Transverse colon (tissue), 4 donors: ENCODE measurements at regions not wholly inside any gene's neighbourhood (a gene's known extent, or its start where the extent isn't known, plus 50 kb on each side); places are given as distances from the start of the nearest gene placed in this dataset.

Experiments
- DNase-seq: peaks from one replicate; pipeline ENCODE4 v3.0.0-alpha.2; 2019
- H3K27ac ChIP-seq, 4 donors: fragments of 200-600 bp; sonication (generic); 2 replicates each; pipeline ENCODE4 v1.5.1; 2016 to 2018; ENCODE audit warnings: inconsistent platforms in 4 of 4
- H3K27me3 ChIP-seq: fragments of 200-600 bp; sonication (generic); 2 replicates; pipeline ENCODE4 v1.5.1; 2017; ENCODE audit warnings: inconsistent platforms
- H3K36me3 ChIP-seq, 4 donors: fragments of 200-600 bp; sonication (generic); 2 replicates each; pipeline ENCODE4 v1.5.1; 2017 to 2019; ENCODE audit warnings: inconsistent platforms in 4 of 4
- H3K4me1 ChIP-seq, 4 donors: fragments of 200-600 bp; sonication (generic); 2 replicates each; pipeline ENCODE4 v1.5.1; 2017 to 2020; ENCODE audit warnings: inconsistent platforms in 4 of 4
- H3K4me3 ChIP-seq, 4 donors: fragments of 200-600 bp; sonication (generic); 1 replicate in 1 of 4; 2 replicates in 3 of 4; pipeline versions ENCODE4 v1.5.1 to v1.6.1; 2017 to 2019; ENCODE audit warnings: inconsistent platforms in 4 of 4
- H3K9me3 ChIP-seq, 2 donors: fragments of 200-600 bp; sonication (generic); 2 replicates each; pipeline ENCODE4 v1.5.1; 2017 to 2019; ENCODE audit warnings: inconsistent platforms in 2 of 2
- CTCF ChIP-seq, 5 experiments: fragments of 200-600 bp in 3 of 5; fragments of 450-650 bp in 2 of 5; sonication (generic) in 3 of 5; IDR thresholded peaks; 1 replicate in 2 of 5; 2 replicates in 3 of 5; pipeline ENCODE4 v1.5.1; 2016 to 2017; ENCODE audit warnings: antibody characterized with exemption in 5 of 5, inconsistent platforms in 3 of 5, mild to moderate bottlenecking in 2 of 5, moderate library complexity in 1 of 5
- EP300 ChIP-seq: sonication (generic); formaldehyde crosslinking; IDR thresholded peaks from one replicate; pipeline ENCODE4 v1.6.1; 2017; ENCODE audit warnings: antibody characterized with exemption, low read depth
- POLR2A ChIP-seq: fragments of 450-650 bp; IDR thresholded peaks from one replicate; pipeline ENCODE4 v1.6.1; 2016; ENCODE audit warnings: antibody characterized with exemption, mild to moderate bottlenecking, moderate library complexity
- POLR2AphosphoS5 ChIP-seq, 3 donors: sonication (generic); formaldehyde crosslinking; IDR thresholded peaks; one replicate each; pipeline ENCODE4 v1.6.1; 2016; ENCODE audit warnings: antibody characterized with exemption in 3 of 3
- WGBS, 2 donors: methylation state at CpG; one replicate each; pipeline ENCODE4 v1.1.5; 2018; ENCODE audit warnings: low coverage in 1 of 2; 5-methylcytosine and 5-hydroxymethylcytosine counted together
- in situ Hi-C, 4 donors: fragments of 200-750 bp; cut with MboI; loops; one replicate each; pipeline versions ENCODE4 v1.15.0 to v1.15.1; 2017; ENCODE audit warnings: low sequenced_read_pairs in 3 of 4, low pct_ligation_motif_present in 1 of 4, low pct_unique_long_range_greater_than_20kb in 1 of 4
- intact Hi-C: fragments of 100-400 bp; cut with DNase I; formaldehyde crosslinking; loops from one replicate; pipeline ENCODE4 v1.15.1; 2023; ENCODE audit warnings: low total_unique reads

- in situ Hi-C loops (no loop called here), intact Hi-C loops (no loop called here)
- WGBS, 2 donors, result 69 to 87% methylated on average over 5 to 16 of the region's 16 CpGs
- H3K36me3 ChIP-seq, result no peaks in the 10 kb centered on the region
- H3K27me3 ChIP-seq, result no peaks in the 10 kb centered on the region
- no peaks in the 10 kb centered on the region for H3K4me1 ChIP-seq
- TF ChIP-seq CTCF (IDR thresholded peaks at IDR 0.05) (no peak), POLR2AphosphoS5 (IDR thresholded peaks at IDR 0.05) (no peak), EP300 (no peak), POLR2A (no peak)
- no peak overlapping the region for H3K27ac ChIP-seq
- no peaks in the 10 kb centered on the region for H3K9me3 ChIP-seq
- H3K4me3 ChIP-seq, result no peak overlapping the region
- DNase-seq, result no peak
These were observed 143.1 kb downstream of the ZNF664 start for GRCh38 chr12:124115976-124116690.

GRCh38 chr12:124120739-124121138 lies 147.7 kb downstream of the ZNF664 start:
- H3K4me1 ChIP-seq, result no peaks in the 10 kb centered on the region
- in situ Hi-C loops, result no loop called here

GRCh38 chr12:124122722-124123121 lies 149.7 kb downstream of the ZNF664 start:
- TF ChIP-seq POLR2A, result no peak
- TF ChIP-seq CTCF (IDR thresholded peaks at IDR 0.05), result no peak
- TF ChIP-seq POLR2AphosphoS5 (IDR thresholded peaks at IDR 0.05), result no peak
- no peak for TF ChIP-seq EP300
- no peak overlapping the region for H3K4me3 ChIP-seq
- DNase-seq, result no peak
- H3K9me3 ChIP-seq, result no peaks in the 10 kb centered on the region
- no peaks in the 10 kb centered on the region for H3K4me1 ChIP-seq
- no peak overlapping the region for H3K27ac ChIP-seq
- H3K27me3 ChIP-seq, result no peaks in the 10 kb centered on the region
- WGBS, 2 donors, result 80 to 85% methylated on average over 6 to 9 of the region's 9 CpGs
- no peaks in the 10 kb centered on the region for H3K36me3 ChIP-seq
- in situ Hi-C loops (no loop called here), intact Hi-C loops (no loop called here)

More at GRCh38 chr12:124120739-124121138, 147.7 kb downstream of the ZNF664 start:
- no peak overlapping the region for H3K4me3 ChIP-seq
- WGBS, 2 donors, result 69 to 90% methylated on average over 6 of the region's 6 CpGs
- H3K27ac ChIP-seq, result no peak overlapping the region
- H3K36me3 ChIP-seq, result no peaks in the 10 kb centered on the region
- DNase-seq, result no peak
- intact Hi-C loops, result no loop called here
- no peaks in the 10 kb centered on the region for H3K27me3 ChIP-seq
- no peak for TF ChIP-seq EP300
- no peak for TF ChIP-seq POLR2A
- TF ChIP-seq POLR2AphosphoS5 (IDR thresholded peaks at IDR 0.05), result no peak
- no peak for TF ChIP-seq CTCF (IDR thresholded peaks at IDR 0.05)
- H3K9me3 ChIP-seq, result no peaks in the 10 kb centered on the region

- DNase-seq, result no peak
- in situ Hi-C loops, result no loop called here
- intact Hi-C loops, result no loop called here
- Histone ChIP-seq H3K27me3 (no peaks in the 10 kb centered on the region), H3K4me3 (no peak overlapping the region), H3K4me1 (no peaks in the 10 kb centered on the region), H3K27ac (no peak overlapping the region), H3K9me3 (no peaks in the 10 kb centered on the region), H3K36me3 (no peaks in the 10 kb centered on the region)
- 77 to 79% methylated on average over 4 to 10 of the region's 10 CpGs for WGBS, 2 donors
- TF ChIP-seq POLR2AphosphoS5 (IDR thresholded peaks at IDR 0.05) (no peak), POLR2A (no peak), CTCF (IDR thresholded peaks at IDR 0.05) (no peak), EP300 (no peak)
These were observed 150.4 kb downstream of the ZNF664 start for GRCh38 chr12:124123296-124124000.
